ENCODE measurements at regions not wholly inside any gene's neighbourhood (a gene's known extent, or its start where the extent isn't known, plus 50 kb on each side); places are given as distances from the start of the nearest gene placed in this dataset.

- no peak for TF ChIP-seq YY1 (IDR thresholded peaks at IDR 0.05; ENCODE audit: low read depth)
- no peak for TF ChIP-seq ZBTB7A (IDR thresholded peaks at IDR 0.05; ENCODE audit: low read depth)
- TF ChIP-seq MAX (IDR thresholded peaks at IDR 0.05) = no peak
- TF ChIP-seq EP300 (IDR thresholded peaks at IDR 0.05; ENCODE audit: borderline replicate concordance) = no peak
- TF ChIP-seq CREB1 (IDR thresholded peaks at IDR 0.05; ENCODE audit: low read depth) = no peak
- TF ChIP-seq TEAD4 (IDR thresholded peaks at IDR 0.05) = no peak
- TF ChIP-seq USF1 (IDR thresholded peaks at IDR 0.05) = no peak
- TF ChIP-seq, protein P1, sequence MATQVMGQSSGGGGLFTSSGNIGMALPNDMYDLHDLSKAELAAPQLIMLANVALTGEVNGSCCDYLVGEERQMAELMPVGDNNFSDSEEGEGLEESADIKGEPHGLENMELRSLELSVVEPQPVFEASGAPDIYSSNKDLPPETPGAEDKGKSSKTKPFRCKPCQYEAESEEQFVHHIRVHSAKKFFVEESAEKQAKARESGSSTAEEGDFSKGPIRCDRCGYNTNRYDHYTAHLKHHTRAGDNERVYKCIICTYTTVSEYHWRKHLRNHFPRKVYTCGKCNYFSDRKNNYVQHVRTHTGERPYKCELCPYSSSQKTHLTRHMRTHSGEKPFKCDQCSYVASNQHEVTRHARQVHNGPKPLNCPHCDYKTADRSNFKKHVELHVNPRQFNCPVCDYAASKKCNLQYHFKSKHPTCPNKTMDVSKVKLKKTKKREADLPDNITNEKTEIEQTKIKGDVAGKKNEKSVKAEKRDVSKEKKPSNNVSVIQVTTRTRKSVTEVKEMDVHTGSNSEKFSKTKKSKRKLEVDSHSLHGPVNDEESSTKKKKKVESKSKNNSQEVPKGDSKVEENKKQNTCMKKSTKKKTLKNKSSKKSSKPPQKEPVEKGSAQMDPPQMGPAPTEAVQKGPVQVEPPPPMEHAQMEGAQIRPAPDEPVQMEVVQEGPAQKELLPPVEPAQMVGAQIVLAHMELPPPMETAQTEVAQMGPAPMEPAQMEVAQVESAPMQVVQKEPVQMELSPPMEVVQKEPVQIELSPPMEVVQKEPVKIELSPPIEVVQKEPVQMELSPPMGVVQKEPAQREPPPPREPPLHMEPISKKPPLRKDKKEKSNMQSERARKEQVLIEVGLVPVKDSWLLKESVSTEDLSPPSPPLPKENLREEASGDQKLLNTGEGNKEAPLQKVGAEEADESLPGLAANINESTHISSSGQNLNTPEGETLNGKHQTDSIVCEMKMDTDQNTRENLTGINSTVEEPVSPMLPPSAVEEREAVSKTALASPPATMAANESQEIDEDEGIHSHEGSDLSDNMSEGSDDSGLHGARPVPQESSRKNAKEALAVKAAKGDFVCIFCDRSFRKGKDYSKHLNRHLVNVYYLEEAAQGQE (IDR thresholded peaks at IDR 0.05; ENCODE audit: low read depth) = no peak
- TF ChIP-seq TAF1 (IDR thresholded peaks at IDR 0.05; ENCODE audit: low read depth) = no peak
- no peak for TF ChIP-seq CEBPB (IDR thresholded peaks at IDR 0.05)
- TF ChIP-seq FOXM1 (IDR thresholded peaks at IDR 0.05; ENCODE audit: borderline replicate concordance, low read depth) = no peak
- TF ChIP-seq RAD21 (IDR thresholded peaks at IDR 0.05; ENCODE audit: low read depth) = no peak
- TF ChIP-seq EGR1 (IDR thresholded peaks at IDR 0.05) = no peak
- TF ChIP-seq NFIC (IDR thresholded peaks at IDR 0.05) = no peak
- TF ChIP-seq TCF12 (IDR thresholded peaks at IDR 0.05; ENCODE audit: low read depth) = no peak
Measured at GRCh38 chr10:7077880-7078279, 333.0 kb downstream of the SFMBT2 start.

DNA sequence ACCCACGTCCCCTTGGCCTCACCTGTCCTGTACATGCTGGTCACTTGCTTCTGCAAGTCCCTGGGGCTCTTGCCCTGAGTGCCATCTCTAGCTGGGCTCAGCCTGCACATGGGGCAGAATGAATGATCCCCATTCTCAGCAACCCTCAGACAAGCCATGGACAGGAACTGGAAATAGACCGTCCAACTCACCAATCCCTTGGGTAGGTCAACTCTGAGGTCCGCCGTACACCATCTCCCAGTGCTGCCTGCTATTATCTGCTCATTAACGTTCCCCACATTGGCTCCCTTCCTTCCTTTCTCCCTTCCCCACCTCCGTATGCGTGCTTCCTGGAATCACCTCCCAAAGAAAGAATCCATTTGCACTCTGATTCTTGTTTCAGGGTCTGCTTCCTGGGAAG lies 335.0 kb downstream of the SFMBT2 start:
- TF ChIP-seq CEBPB (IDR thresholded peaks at IDR 0.05) = no peak
- no peak for TF ChIP-seq FOXM1 (IDR thresholded peaks at IDR 0.05; ENCODE audit: borderline replicate concordance, low read depth)
- TF ChIP-seq EP300 (IDR thresholded peaks at IDR 0.05; ENCODE audit: borderline replicate concordance) = no peak
- TF ChIP-seq EGR1 (IDR thresholded peaks at IDR 0.05) = no peak
- TF ChIP-seq YY1 (IDR thresholded peaks at IDR 0.05; ENCODE audit: low read depth) = no peak
- TF ChIP-seq ZBTB7A (IDR thresholded peaks at IDR 0.05; ENCODE audit: low read depth) = no peak

GRCh38 chr10:7075110-7075509 lies 335.7 kb downstream of the SFMBT2 start:
- TF ChIP-seq, protein P1 (IDR thresholded peaks at IDR 0.05; ENCODE audit: low read depth) = no peak
- no peak for TF ChIP-seq MAX (IDR thresholded peaks at IDR 0.05)
- TF ChIP-seq YY1 (IDR thresholded peaks at IDR 0.05; ENCODE audit: low read depth) = no peak
- no peak for TF ChIP-seq RAD21 (IDR thresholded peaks at IDR 0.05; ENCODE audit: low read depth)
- no peak for TF ChIP-seq EGR1 (IDR thresholded peaks at IDR 0.05)
- no peak for TF ChIP-seq CREB1 (IDR thresholded peaks at IDR 0.05; ENCODE audit: low read depth)
- TF ChIP-seq TEAD4 (IDR thresholded peaks at IDR 0.05) = no peak
- no peak for TF ChIP-seq ZBTB7A (IDR thresholded peaks at IDR 0.05; ENCODE audit: low read depth)

- TF ChIP-seq EP300 (IDR thresholded peaks at IDR 0.05; ENCODE audit: borderline replicate concordance) = no peak
- TF ChIP-seq ZBTB7A (IDR thresholded peaks at IDR 0.05; ENCODE audit: low read depth) = no peak
- TF ChIP-seq TCF12 (IDR thresholded peaks at IDR 0.05; ENCODE audit: low read depth) = no peak
- TF ChIP-seq, protein P1 (IDR thresholded peaks at IDR 0.05; ENCODE audit: low read depth) = no peak
- TF ChIP-seq TEAD4 (IDR thresholded peaks at IDR 0.05) = no peak
- no peak for TF ChIP-seq CREB1 (IDR thresholded peaks at IDR 0.05; ENCODE audit: low read depth)
- TF ChIP-seq FOXM1 (IDR thresholded peaks at IDR 0.05; ENCODE audit: borderline replicate concordance, low read depth) = no peak
- no peak for TF ChIP-seq EGR1 (IDR thresholded peaks at IDR 0.05)
- TF ChIP-seq YY1 (IDR thresholded peaks at IDR 0.05; ENCODE audit: low read depth) = no peak
- no peak for TF ChIP-seq NFIC (IDR thresholded peaks at IDR 0.05)
- no peak for TF ChIP-seq USF1 (IDR thresholded peaks at IDR 0.05)
- no peak for TF ChIP-seq TAF1 (IDR thresholded peaks at IDR 0.05; ENCODE audit: low read depth)
- no peak for TF ChIP-seq RAD21 (IDR thresholded peaks at IDR 0.05; ENCODE audit: low read depth)
- TF ChIP-seq CEBPB (IDR thresholded peaks at IDR 0.05) = no peak
- no peak for TF ChIP-seq MAX (IDR thresholded peaks at IDR 0.05)
Measured at GRCh38 chr10:7071421-7071820, 339.4 kb downstream of the SFMBT2 start.

All from Ishikawa (cell line).